IMR-90 (cell line): ENCODE measurements at regions not wholly inside any gene's neighbourhood (a gene's known extent, or its start where the extent isn't known, plus 50 kb on each side); places are given as distances from the start of the nearest gene placed in this dataset.

Source experiments
- ATAC-seq: fragments of 200-7000 bp; cut with Tn5 transposase; 2 replicates; pipeline ENCODE4 v1.9.1; 2020; ENCODE audit warnings: low read depth, mild to moderate bottlenecking, moderate library complexity
- BruUV-seq: library from RNA; stranded (reverse); fragments of 400-500 nt; replicated peaks from 2 replicates; lab custom pipeline; 2021; lab: Mats Ljungman, UMichigan
- CTCF ChIA-PET: fragments of 300-600 bp; formaldehyde crosslinking; extraction: SDS; loops from one replicate; lab custom pipeline; 2021; ENCODE audit warnings: antibody characterized with exemption; lab: Yijun Ruan, JAX
- POLR2A ChIA-PET: fragments of 300-600 bp; sonication (Branson Sonifier 250); formaldehyde crosslinking; loops from one replicate; lab custom pipeline; 2022; ENCODE audit warnings: antibody characterized with exemption; ENCODE audit not compliant: unreplicated experiment; lab: Charles Lee
- DNase-seq: peaks from one replicate; pipeline ENCODE4 v3.0.0; 2013
- H2AFZ ChIP-seq: replicated peaks from 2 replicates; pipeline ENCODE3; 2013; ENCODE audit warnings: low read length, mild to moderate bottlenecking; ENCODE audit not compliant: poor library complexity
- H2AK5ac ChIP-seq: 2 replicates; pipeline ENCODE4 v1.6.1; 2013; ENCODE audit warnings: low read depth, low read length, inconsistent platforms
- H2AK9ac ChIP-seq: replicated peaks from 2 replicates; pipeline ENCODE3; 2013; ENCODE audit warnings: mild to moderate bottlenecking, low read depth, low read length, moderate library complexity; ENCODE audit not compliant: poor library complexity
- H2BK120ac ChIP-seq: 2 replicates; pipeline ENCODE4 v1.6.1; 2013; ENCODE audit warnings: low read depth, low read length, inconsistent platforms
- H2BK15ac ChIP-seq: 3 replicates; pipeline ENCODE4 v1.6.1; 2013; ENCODE audit warnings: low read depth, low read length, inconsistent platforms
- H2BK20ac ChIP-seq: 2 replicates; pipeline ENCODE4 v1.6.1; 2013; ENCODE audit warnings: low read depth, mild to moderate bottlenecking, inconsistent platforms, low read length, moderate library complexity
- H2BK5ac ChIP-seq: 2 replicates; pipeline ENCODE4 v1.6.1; 2013; ENCODE audit warnings: mild to moderate bottlenecking, low read depth, low read length, inconsistent platforms; ENCODE audit not compliant: poor library complexity, severe bottlenecking
- H3K14ac ChIP-seq: replicated peaks from 2 replicates; pipeline ENCODE4 v1.6.1; 2013; ENCODE audit warnings: low read depth, low read length, inconsistent platforms
- H3K18ac ChIP-seq: 2 replicates; pipeline ENCODE4 v1.6.1; 2013; ENCODE audit warnings: low read depth, low read length, control low read depth
- H3K23ac ChIP-seq: 2 replicates; pipeline ENCODE4 v1.6.1; 2013; ENCODE audit warnings: low read depth, low read length, inconsistent platforms
- H3K27ac ChIP-seq: 2 replicates; pipeline ENCODE4 v1.5.1; 2013; ENCODE audit warnings: mild to moderate bottlenecking, control low read depth, low read length; ENCODE audit not compliant: insufficient read depth
- H3K27me3 ChIP-seq: 2 replicates; pipeline ENCODE4 v1.6.1; 2013; ENCODE audit warnings: low read length; ENCODE audit not compliant: control insufficient read depth, insufficient read depth
- H3K36me3 ChIP-seq: 2 replicates; pipeline ENCODE4 v1.6.1; 2013; ENCODE audit warnings: low read length, mixed read lengths; ENCODE audit not compliant: control insufficient read depth, insufficient read depth
- H3K4ac ChIP-seq: 2 replicates; pipeline ENCODE4 v1.6.1; 2013; ENCODE audit warnings: low read depth, low read length, inconsistent platforms
- H3K4me1 ChIP-seq: 2 replicates; pipeline ENCODE4 v1.6.1; 2013; ENCODE audit warnings: low read length, mixed read lengths; ENCODE audit not compliant: control insufficient read depth, insufficient read depth
- H3K4me2 ChIP-seq: 2 replicates; pipeline ENCODE4 v1.6.1; 2013; ENCODE audit warnings: low read depth, mild to moderate bottlenecking, control low read depth, low read length, moderate library complexity
- H3K4me3 ChIP-seq: 2 replicates; pipeline ENCODE4 v1.5.1; 2013; ENCODE audit warnings: low read depth, mild to moderate bottlenecking, control low read depth, low read length, moderate library complexity; ENCODE audit not compliant: insufficient read depth
- H3K56ac ChIP-seq: 2 replicates; pipeline ENCODE4 v1.6.1; 2013; ENCODE audit warnings: low read length, inconsistent platforms; ENCODE audit not compliant: insufficient read depth; ENCODE audit errors: extremely low read depth
- H3K79me1 ChIP-seq, 2 experiments: 2 replicates each; pipeline ENCODE4 v1.6.1; 2013; ENCODE audit warnings: low read length in 2 of 2, inconsistent platforms in 1 of 2, low read depth in 1 of 2
- H3K9ac ChIP-seq: 2 replicates; pipeline ENCODE4 v1.6.1; 2013; ENCODE audit warnings: low read depth, low read length, control low read depth
- H3K9me1 ChIP-seq: 2 replicates; pipeline ENCODE4 v1.6.1; 2013; ENCODE audit warnings: low read length, inconsistent platforms; ENCODE audit not compliant: insufficient read depth
- H3K9me3 ChIP-seq: 2 replicates; pipeline ENCODE4 v1.6.1; 2013; ENCODE audit warnings: low read length; ENCODE audit not compliant: control insufficient read depth, insufficient read depth
- H4K20me1 ChIP-seq: 2 replicates; pipeline ENCODE4 v1.6.1; 2013; ENCODE audit warnings: low read length, inconsistent platforms; ENCODE audit not compliant: insufficient read depth
- H4K5ac ChIP-seq: 2 replicates; pipeline ENCODE4 v1.6.1; 2013; ENCODE audit warnings: mild to moderate bottlenecking, low read depth, low read length, control low read depth
- H4K8ac ChIP-seq, 2 experiments: 2 replicates each; pipeline ENCODE4 v1.6.1; 2013; ENCODE audit warnings: low read depth in 2 of 2, low read length in 2 of 2, control low read depth in 1 of 2, inconsistent platforms in 1 of 2
- H4K91ac ChIP-seq: 2 replicates; pipeline ENCODE4 v1.6.1; 2013; ENCODE audit warnings: low read depth, low read length, inconsistent platforms; ENCODE audit not compliant: insufficient read depth
- CEBPB ChIP-seq: IDR thresholded peaks from 2 replicates; pipeline ENCODE4 v1.6.1; 2012; ENCODE audit warnings: low read depth, low read length, improper control_type of control experiment
- MAFK ChIP-seq: IDR thresholded peaks from 2 replicates; pipeline ENCODE4 v1.6.1; 2012; ENCODE audit warnings: low read depth, low read length, improper control_type of control experiment
- MXI1 ChIP-seq: IDR thresholded peaks from 2 replicates; pipeline ENCODE4 v1.6.1; 2012; ENCODE audit warnings: low read depth, mild to moderate bottlenecking, low read length, moderate library complexity, borderline replicate concordance
- NFE2L2 ChIP-seq: fragments of 150-350 bp; IDR thresholded peaks from 2 replicates; pipeline ENCODE4 v1.6.1; 2016; ENCODE audit warnings: low read depth, mild to moderate bottlenecking, low read length
- POLR2A ChIP-seq: IDR thresholded peaks from 2 replicates; pipeline ENCODE4 v1.6.1; 2012; ENCODE audit warnings: mild to moderate bottlenecking, low read depth, low read length
- RCOR1 ChIP-seq: IDR thresholded peaks from 2 replicates; pipeline ENCODE4 v1.6.1; 2012; ENCODE audit warnings: mild to moderate bottlenecking, low read length, improper control_type of control experiment; ENCODE audit not compliant: insufficient replicate concordance
- SMC3 ChIP-seq: fragments of 150-350 bp; IDR thresholded peaks from 2 replicates; pipeline ENCODE4 v1.6.1; 2016; ENCODE audit warnings: low read depth, mild to moderate bottlenecking, antibody characterized with exemption, low read length, moderate library complexity
- WGBS, 2 experiments: methylation state at CpG; one replicate each; pipeline versions ENCODE4 v1.1.5 to v1.1.7; 2013; ENCODE audit warnings: missing lambda C conversion rate in 2 of 2; ENCODE audit not compliant: insufficient read length in 1 of 2; ENCODE audit errors: extremely low coverage in 2 of 2; 5-methylcytosine and 5-hydroxymethylcytosine counted together
- dilution Hi-C: fragments of 300-500 bp; cut with HindIII; formaldehyde crosslinking; loops from one replicate; pipeline ENCODE4 v1.14.3; 2018; ENCODE audit warnings: low sequenced_read_pairs; ENCODE audit not compliant: unreplicated experiment
- in situ Hi-C: fragments of 300-500 bp; cut with MboI; formaldehyde crosslinking; loops from 3 replicates; pipeline ENCODE4 v1.14.3; 2019; ENCODE audit warnings: low sequenced_read_pairs, inconsistent platforms, mixed read lengths
- intact Hi-C: fragments of 100-400 bp; cut with micrococcal nuclease; formaldehyde crosslinking; loops from 2 replicates; pipeline ENCODE4 v1.10.0; 2022
- TF ChIP-seq, protein P1 (sequence below): conservative IDR thresholded peaks from 2 replicates; pipeline ENCODE4 v1.5.1; 2012; ENCODE audit warnings: mild to moderate bottlenecking, low read depth, low read length, improper control_type of control experiment

DNA sequence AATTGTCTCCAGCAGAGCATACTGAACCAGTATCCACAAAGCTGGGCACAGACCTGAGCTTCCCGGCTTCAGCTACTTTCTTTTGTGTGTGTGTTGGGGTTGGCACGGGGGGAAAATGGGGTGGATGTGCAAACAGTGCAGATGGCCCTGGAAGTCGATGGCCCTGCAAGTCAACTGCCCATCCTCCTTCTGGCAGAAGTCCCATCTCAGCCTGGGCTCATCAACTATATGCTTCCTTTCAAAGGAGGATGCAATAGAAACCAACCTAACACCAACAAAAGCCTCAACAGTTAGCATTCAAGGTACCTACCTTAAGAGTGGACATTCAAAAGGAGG, 55.7 kb downstream of the SOX9 start:
- in situ Hi-C loops = no loop called here
- Histone ChIP-seq H3K9ac (no peak overlapping the region), H3K56ac (no peak overlapping the region), H3K4ac (no peak overlapping the region), H3K27me3 (no peaks in the 10 kb centered on the region; the same call in 1 of the 2 replicates), H3K4me1 (no peaks in the 10 kb centered on the region; the same call in 1 of the 2 replicates), H2AK9ac (no peak overlapping the region), H2BK20ac (no peak overlapping the region), H3K4me3 (no peak overlapping the region), H4K20me1 (no peaks in the 10 kb centered on the region), H2AK5ac (no peak overlapping the region), H2BK15ac (no peak overlapping the region), H3K4me2 (no peak overlapping the region), H2AFZ (no peak overlapping the region), H3K9me3 (no peaks in the 10 kb centered on the region), H3K27ac (no peak overlapping the region), H2BK5ac (no peak overlapping the region), H4K5ac (no peak overlapping the region), H4K91ac (no peak overlapping the region), H3K23ac (no peak overlapping the region), H4K8ac (no peak overlapping the region), H3K18ac (no peak overlapping the region), H3K9me1 (no peaks in the 10 kb centered on the region), H3K79me1 (no peaks in the 10 kb centered on the region), H3K14ac (no peak overlapping the region), H3K36me3 (no peaks in the 10 kb centered on the region), H2BK120ac (no peak overlapping the region)
- DNase-seq = no peak
- dilution Hi-C loops = no loop called here
- no peak for TF ChIP-seq NFE2L2
- no peak for TF ChIP-seq MXI1
- TF ChIP-seq, protein P1, sequence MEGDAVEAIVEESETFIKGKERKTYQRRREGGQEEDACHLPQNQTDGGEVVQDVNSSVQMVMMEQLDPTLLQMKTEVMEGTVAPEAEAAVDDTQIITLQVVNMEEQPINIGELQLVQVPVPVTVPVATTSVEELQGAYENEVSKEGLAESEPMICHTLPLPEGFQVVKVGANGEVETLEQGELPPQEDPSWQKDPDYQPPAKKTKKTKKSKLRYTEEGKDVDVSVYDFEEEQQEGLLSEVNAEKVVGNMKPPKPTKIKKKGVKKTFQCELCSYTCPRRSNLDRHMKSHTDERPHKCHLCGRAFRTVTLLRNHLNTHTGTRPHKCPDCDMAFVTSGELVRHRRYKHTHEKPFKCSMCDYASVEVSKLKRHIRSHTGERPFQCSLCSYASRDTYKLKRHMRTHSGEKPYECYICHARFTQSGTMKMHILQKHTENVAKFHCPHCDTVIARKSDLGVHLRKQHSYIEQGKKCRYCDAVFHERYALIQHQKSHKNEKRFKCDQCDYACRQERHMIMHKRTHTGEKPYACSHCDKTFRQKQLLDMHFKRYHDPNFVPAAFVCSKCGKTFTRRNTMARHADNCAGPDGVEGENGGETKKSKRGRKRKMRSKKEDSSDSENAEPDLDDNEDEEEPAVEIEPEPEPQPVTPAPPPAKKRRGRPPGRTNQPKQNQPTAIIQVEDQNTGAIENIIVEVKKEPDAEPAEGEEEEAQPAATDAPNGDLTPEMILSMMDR = no peak
- TF ChIP-seq SMC3 = no peak
- TF ChIP-seq POLR2A = no peak
- TF ChIP-seq MAFK = no peak
- no peak for TF ChIP-seq RCOR1
- no peak for TF ChIP-seq CEBPB
- CTCF ChIA-PET = no interaction called here
- WGBS, 2 experiments = no CpG with 5 or more reads among the region's 3 CpGs
- POLR2A ChIA-PET = no interaction called here
- intact Hi-C loops = no loop called here
- BruUV-seq = no TSS peak
- no peak for ATAC-seq
